Activated CD4-positive, alpha-beta memory T cell treated with anti-CD3 and anti-CD28 coated beads for 36 hours (primary cell): ENCODE measurements at regions not wholly inside any gene's neighbourhood (a gene's known extent, or its start where the extent isn't known, plus 50 kb on each side); places are given as distances from the start of the nearest gene placed in this dataset.

Experiments used
- CTCF ChIA-PET: fragments of 350-600 bp; sonication (Branson Sonifier 250); formaldehyde crosslinking; loops from one replicate; lab custom pipeline; 2021; ENCODE audit warnings: antibody characterized with exemption, inconsistent platforms; lab: Charles Lee
- POLR2A ChIA-PET: fragments of 350-600 bp; sonication (Branson Sonifier 250); formaldehyde crosslinking; loops from one replicate; lab custom pipeline; 2021; ENCODE audit warnings: antibody characterized with exemption; lab: Charles Lee
- DNase-seq: peaks from one replicate; pipeline ENCODE4 v3.0.0-alpha.2; 2020
- H3K27ac Mint-ChIP-seq: one replicate; pipeline ENCODE4 v1.8.0; 2021; ENCODE audit warnings: mixed read lengths
- H3K27me3 Mint-ChIP-seq: one replicate; pipeline ENCODE4 v1.8.0; 2021; ENCODE audit warnings: mixed read lengths
- H3K36me3 Mint-ChIP-seq: one replicate; pipeline ENCODE4 v1.8.0; 2021; ENCODE audit warnings: mixed read lengths
- H3K4me1 Mint-ChIP-seq: one replicate; pipeline ENCODE4 v1.8.0; 2021; ENCODE audit warnings: low read depth, mixed read lengths
- H3K4me3 Mint-ChIP-seq: one replicate; pipeline ENCODE4 v1.8.0; 2021; ENCODE audit warnings: mild to moderate bottlenecking, mixed read lengths
- H3K9me3 Mint-ChIP-seq: one replicate; pipeline ENCODE4 v1.8.0; 2021; ENCODE audit warnings: mixed read lengths
- intact Hi-C: fragments of 100-400 bp; cut with micrococcal nuclease; formaldehyde crosslinking; loops from one replicate; pipeline ENCODE4 v1.15.1; 2023

DNA sequence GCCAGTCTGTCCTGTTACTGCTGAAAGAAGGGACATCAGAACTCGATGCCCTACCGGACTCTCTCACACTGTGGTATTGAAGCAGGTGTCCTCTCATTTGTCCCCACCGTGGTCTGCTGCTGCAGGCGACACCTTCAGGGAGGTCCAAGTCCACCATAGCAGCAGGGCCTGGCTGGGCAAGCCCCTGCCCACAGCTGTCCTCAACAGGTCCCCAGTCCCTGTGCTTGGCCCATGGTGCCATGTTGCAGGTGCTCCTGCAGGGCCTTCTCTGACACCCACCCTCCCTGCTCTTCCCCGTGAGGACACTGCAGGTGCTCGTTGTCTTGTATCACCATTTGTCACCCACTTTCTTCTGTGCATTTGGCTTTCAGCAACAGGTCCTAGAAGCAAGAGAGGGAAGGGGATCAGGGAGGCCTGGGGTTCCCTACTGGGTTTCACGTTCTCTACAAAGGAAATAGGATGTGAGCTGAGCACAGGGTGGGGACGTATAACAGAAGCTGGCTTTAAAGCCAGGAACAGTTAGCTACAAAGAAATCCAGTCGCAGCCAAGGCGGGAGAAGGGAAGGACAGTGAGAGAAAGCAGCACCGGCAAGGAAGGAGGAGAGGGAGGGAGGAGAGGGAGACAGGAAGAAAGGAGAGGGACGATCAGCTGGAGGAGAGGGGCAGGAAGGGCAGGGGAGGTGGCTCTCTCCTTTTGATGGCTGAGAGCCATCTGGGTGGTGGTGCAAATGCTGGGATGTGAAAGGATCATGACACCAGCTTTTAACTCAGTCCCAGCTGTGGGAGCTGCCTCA lies 117.7 kb upstream of the FRMD4A start:
- Mint-ChIP-seq H3K27me3 (no peaks in the 10 kb centered on the region), H3K9me3 (no peaks in the 10 kb centered on the region), H3K27ac (no peak overlapping the region), H3K4me1 (no peaks in the 10 kb centered on the region), H3K4me3 (no peak overlapping the region), H3K36me3 (no peaks in the 10 kb centered on the region)
- POLR2A ChIA-PET: no interaction called here
- no peak for DNase-seq
- CTCF ChIA-PET: interaction anchor here (1.4 kb wide), 1 partner anchor 10 kb away, joined by 3 read pairs; no protein-coding TSS in a partner anchor
- intact Hi-C loops: no loop called here

DNA sequence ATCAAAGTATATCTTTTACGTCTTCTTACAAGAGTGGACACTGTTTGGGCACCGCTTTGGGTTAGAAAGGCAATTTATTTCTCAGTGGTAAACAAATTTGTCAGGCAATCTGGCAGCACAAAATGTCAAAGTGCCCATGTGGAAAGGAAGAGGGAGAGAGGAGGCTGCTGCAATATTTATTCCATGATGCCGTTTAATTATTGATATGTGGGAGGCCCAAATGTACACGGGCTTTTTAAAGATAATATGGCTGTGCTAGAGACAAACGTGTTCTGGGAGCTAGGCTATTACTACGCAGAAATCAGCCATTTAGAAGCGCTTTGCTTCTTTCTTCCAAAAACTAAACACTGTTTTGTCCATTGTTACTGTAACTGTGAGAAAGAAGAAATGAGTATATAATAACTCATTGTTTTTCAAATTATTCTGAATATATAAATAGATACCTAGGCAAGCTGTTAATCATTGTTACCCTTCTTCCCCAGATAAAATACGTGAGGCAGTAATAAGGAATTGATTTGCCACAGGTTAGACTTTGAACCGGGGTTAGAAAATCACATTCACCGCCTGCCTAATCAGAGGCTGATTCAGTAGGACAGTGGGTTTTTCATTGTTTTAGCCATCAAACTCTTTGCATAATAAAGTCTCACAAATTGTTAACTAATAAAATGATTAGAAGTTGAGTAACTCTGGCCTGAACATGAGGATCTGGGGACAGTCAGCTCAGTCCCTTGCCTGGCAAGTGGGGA lies 116.5 kb upstream of the FRMD4A start:
- peaks cover 3% of the 10 kb centered on the region for H3K27me3 Mint-ChIP-seq
- H3K27ac Mint-ChIP-seq: no peak overlapping the region
- intact Hi-C loops: no loop called here
- no peak overlapping the region for H3K4me3 Mint-ChIP-seq
- no peaks in the 10 kb centered on the region for H3K9me3 Mint-ChIP-seq
- no peaks in the 10 kb centered on the region for H3K4me1 Mint-ChIP-seq
- ChIA-PET POLR2A (no interaction called here), CTCF (interaction anchor here (0.6 to 1.4 kb wide), 2 partner anchors 11 to 60 kb away, joined by 3 read pairs; no protein-coding TSS in a partner anchor)
- no peaks in the 10 kb centered on the region for H3K36me3 Mint-ChIP-seq
- no peak for DNase-seq

DNA sequence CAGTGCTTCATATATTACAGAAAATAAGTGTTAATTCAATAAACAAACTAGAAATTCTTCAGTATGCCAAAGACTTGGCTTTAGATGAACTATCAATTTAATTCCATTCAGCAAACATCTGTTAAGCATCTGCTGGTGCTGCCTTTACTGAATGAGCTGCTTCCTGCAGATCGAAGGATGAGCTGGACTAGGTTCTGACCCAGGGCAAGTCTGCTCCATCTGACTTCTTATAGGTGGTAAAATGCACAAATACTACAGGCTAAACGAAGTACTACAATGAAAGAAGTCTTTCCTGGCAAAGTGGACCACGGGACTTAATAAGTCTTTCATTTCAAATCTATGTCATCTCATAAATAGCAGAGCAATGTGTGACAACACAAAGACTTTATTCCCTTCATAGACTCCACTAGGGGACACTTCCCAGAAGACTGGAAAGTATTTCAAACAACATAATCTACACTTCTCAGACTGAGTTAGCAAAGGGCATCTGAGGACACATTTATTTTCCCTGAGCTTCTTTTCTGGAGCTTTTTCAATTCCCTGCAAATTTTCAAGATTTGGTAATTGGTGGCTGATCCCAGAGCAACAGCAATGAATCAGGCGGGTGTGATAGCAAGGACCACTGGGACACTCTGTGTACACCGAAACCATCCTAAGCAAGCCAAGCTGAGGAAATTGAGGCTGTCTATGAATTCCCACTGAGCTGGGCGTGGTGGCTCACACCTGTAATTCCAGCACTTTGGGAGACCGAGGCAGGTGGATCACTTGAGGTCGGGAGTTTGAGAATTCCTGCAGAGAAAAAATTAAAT lies 108.9 kb upstream of the FRMD4A start:
- H3K27ac Mint-ChIP-seq: no peak overlapping the region
- no peaks in the 10 kb centered on the region for H3K9me3 Mint-ChIP-seq

DNA sequence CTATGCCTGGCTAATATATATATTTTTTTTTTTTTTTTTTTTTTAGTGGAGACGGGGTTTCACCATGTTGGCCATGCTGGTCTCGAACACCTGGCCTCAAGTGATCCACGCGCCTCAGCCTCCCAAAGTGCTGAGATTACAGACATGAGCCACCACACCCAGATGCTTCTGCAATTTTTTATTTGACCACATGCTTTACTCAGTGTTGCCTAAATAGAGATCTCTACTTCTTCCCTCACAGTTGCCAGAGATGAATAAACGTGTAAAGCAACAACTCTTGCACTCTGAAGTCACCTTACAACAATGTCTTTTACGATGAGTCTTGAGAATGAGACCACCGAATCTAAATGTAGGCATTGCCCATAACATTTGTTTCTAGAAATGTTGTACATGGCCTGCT lies 107.9 kb upstream of the FRMD4A start:
- H3K27ac Mint-ChIP-seq: no peak overlapping the region
- ChIA-PET POLR2A (no interaction called here), CTCF (no interaction called here)
- H3K4me3 Mint-ChIP-seq: no peak overlapping the region
- no peak for DNase-seq
- H3K27me3 Mint-ChIP-seq: peaks cover 6% of the 10 kb centered on the region
- H3K4me1 Mint-ChIP-seq: no peaks in the 10 kb centered on the region
- H3K9me3 Mint-ChIP-seq: no peaks in the 10 kb centered on the region
- intact Hi-C loops: no loop called here
- H3K36me3 Mint-ChIP-seq: no peaks in the 10 kb centered on the region

More for the DNA sequence above, 108.9 kb upstream of the FRMD4A start:
- Mint-ChIP-seq H3K36me3 (no peaks in the 10 kb centered on the region), H3K27me3 (peaks cover 6% of the 10 kb centered on the region), H3K4me3 (no peak overlapping the region), H3K4me1 (no peaks in the 10 kb centered on the region)
- DNase-seq: no peak
- CTCF ChIA-PET: no interaction called here
- intact Hi-C loops: no loop called here
- POLR2A ChIA-PET: no interaction called here

DNA sequence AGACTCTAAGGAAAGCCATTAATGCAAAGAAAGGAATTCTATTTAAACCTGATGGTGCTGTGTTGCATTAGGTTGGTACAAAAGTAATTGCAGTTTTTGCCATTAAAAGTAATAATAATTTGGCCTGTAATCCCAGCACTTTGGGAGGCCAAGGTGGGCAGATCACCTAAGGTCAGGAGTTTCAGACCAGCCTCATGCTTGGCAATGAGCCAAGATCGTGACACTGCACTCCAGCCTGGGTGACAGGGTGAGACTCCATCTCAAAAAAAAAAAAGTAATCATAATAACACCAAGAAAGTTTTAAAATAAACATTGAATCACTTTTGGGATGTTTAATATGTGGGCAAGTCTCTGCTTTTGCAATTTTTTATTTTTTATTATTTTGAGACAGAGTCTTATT lies 107.3 kb upstream of the FRMD4A start:
- Mint-ChIP-seq H3K4me1 (no peaks in the 10 kb centered on the region), H3K27ac (no peak overlapping the region)
- CTCF ChIA-PET: no interaction called here

DNA sequence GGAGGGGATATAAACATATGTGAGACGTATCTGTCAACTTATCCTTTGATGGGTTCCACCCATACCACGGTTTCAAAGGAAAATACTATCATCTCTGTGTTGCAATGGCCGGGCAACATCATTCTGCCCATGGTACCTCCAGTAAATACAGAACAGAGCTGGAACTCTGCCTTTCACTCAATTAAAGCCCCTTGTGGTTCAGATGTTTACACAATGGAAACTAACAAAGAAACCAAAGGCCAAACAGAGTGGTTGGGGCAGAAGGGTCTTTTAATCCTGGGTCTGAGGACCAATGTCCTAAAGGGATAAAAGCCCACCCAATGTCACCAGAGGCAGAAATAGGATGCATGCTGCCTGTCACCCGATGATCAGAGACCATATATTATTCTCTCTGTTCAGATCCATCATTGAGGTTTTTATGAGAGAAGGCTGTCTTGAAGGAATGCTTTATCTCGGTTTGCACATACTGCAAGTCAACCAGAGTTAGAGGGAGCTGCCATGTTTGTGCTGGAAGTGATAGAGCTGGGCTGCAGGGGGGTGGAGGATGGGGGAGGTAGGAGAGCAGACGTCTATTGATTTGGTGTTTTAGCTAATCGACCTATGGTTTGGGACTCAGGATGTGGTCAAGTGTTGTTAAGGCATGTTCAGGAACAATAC lies 105.4 kb upstream of the FRMD4A start:
- Mint-ChIP-seq H3K27ac (no peak overlapping the region), H3K36me3 (no peaks in the 10 kb centered on the region), H3K4me1 (no peaks in the 10 kb centered on the region), H3K9me3 (no peaks in the 10 kb centered on the region), H3K27me3 (peaks cover under 1% of the 10 kb centered on the region), H3K4me3 (no peak overlapping the region)
- ChIA-PET CTCF (no interaction called here), POLR2A (no interaction called here)
- intact Hi-C loops: no loop called here
- DNase-seq: no peak

More for the DNA sequence above, 107.3 kb upstream of the FRMD4A start:
- intact Hi-C loops: no loop called here
- Mint-ChIP-seq H3K27me3 (peaks cover 6% of the 10 kb centered on the region), H3K36me3 (no peaks in the 10 kb centered on the region), H3K9me3 (no peaks in the 10 kb centered on the region), H3K4me3 (no peak overlapping the region)
- no peak for DNase-seq
- POLR2A ChIA-PET: no interaction called here

DNA sequence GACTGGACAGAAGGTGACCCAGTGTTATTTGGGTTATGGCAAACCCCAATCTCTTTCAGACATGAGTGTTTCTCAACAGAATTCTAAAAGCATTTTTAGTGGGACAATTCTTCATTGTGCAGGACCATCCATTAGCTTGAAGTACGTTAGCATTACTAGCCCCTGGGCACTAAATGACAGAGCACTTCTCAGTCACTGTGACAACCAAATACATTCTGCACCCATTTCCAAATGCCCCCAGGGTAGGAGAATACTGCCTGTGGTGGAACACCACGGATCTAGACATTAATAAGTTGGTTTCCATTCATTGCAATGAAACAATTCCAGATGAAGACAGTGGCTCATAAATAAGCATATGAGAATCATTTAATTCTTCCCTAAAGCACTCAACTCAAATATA lies 102.4 kb upstream of the FRMD4A start:
- CTCF ChIA-PET: no interaction called here
- Mint-ChIP-seq H3K27ac (no peak overlapping the region), H3K9me3 (no peaks in the 10 kb centered on the region), H3K4me3 (no peak overlapping the region), H3K27me3 (peaks cover 12% of the 10 kb centered on the region), H3K4me1 (no peaks in the 10 kb centered on the region), H3K36me3 (no peaks in the 10 kb centered on the region)
- POLR2A ChIA-PET: no interaction called here
- no peak for DNase-seq
- intact Hi-C loops: no loop called here

DNA sequence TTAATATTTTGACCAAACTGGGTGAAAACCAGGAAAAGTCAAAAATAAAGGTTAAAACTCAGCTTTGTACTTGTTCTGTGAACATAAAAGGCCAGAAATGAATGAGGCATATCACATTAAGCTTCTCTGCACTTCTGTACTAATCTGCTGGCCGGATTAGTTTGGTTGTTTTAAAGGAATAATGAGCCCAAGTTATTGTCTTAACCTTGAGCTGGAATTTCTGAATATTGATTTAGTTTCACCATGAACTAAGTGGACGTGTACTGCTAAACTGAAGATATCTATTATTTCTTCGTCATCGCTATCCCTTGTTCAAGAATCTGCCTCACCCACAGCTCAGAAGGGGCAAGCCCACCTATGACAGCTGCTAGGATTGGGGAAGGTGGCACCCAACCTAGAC lies 101.1 kb upstream of the FRMD4A start:
- Mint-ChIP-seq H3K4me1 (no peaks in the 10 kb centered on the region), H3K27me3 (peaks cover 21% of the 10 kb centered on the region), H3K9me3 (no peaks in the 10 kb centered on the region), H3K27ac (no peak overlapping the region), H3K36me3 (no peaks in the 10 kb centered on the region), H3K4me3 (no peak overlapping the region)
- intact Hi-C loops: no loop called here
- DNase-seq: no peak
- ChIA-PET POLR2A (no interaction called here), CTCF (no interaction called here)

DNA sequence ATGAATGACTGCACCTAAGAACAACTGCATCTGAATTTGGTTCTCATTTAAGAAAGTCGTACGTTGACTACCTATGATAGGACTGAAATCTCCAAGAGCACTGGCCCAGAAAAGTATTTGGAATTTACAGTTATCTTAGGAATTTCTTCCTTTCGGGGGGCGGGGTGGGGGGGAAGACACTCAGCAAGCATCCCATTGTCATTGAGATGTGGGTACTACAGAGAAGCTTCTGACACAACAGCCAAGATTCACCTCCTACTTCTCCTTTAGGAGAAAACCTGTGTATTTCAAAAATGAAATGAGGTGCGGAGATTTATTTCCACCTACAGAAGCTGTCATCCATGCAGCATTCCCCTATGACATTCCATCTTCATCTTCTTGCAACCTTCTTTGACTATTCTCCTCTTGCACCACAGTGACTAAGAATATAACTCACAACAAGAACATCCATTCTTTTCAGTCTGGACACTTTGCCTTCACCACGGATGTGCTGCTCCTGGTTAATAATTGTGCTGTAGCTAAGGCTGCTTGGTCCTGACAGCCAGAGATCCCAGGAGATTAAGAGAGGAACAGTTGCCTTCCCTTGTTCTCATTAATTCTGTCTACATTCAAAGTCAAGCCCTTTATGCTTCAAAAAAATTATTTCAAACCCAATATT lies 98.4 kb upstream of the FRMD4A start:
- H3K27ac Mint-ChIP-seq: no peak overlapping the region
- H3K27me3 Mint-ChIP-seq: peaks cover 29% of the 10 kb centered on the region
- intact Hi-C loops: no loop called here
- POLR2A ChIA-PET: no interaction called here
- no peak for DNase-seq
- H3K4me1 Mint-ChIP-seq: no peaks in the 10 kb centered on the region
- no peaks in the 10 kb centered on the region for H3K36me3 Mint-ChIP-seq
- no peaks in the 10 kb centered on the region for H3K9me3 Mint-ChIP-seq
- CTCF ChIA-PET: interaction anchor here (0.6 kb wide), 1 partner anchor 48 kb away, joined by 4 read pairs; no protein-coding TSS in a partner anchor
- no peak overlapping the region for H3K4me3 Mint-ChIP-seq

DNA sequence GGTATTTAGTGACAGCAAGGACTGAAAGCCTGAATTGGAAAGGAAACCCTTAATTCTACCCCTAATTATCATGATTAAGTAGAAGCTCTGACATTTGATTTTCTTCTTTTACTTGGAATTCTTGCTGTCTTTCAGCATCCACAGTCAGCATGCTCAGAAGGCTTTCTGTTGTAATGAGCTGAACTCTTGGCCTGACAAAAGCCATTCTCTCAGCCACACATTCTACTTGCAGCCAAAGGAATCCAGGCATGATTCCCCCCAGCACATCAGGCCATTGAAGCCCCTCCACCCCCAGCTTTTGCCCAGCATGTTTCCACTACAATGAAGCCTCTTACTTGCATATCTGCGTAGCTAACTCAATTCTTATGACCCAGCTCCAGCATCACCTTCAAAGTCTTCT lies 94.3 kb upstream of the FRMD4A start:
- CTCF ChIA-PET: no interaction called here
- POLR2A ChIA-PET: no interaction called here
- intact Hi-C loops: no loop called here
- H3K4me1 Mint-ChIP-seq: no peaks in the 10 kb centered on the region
- no peaks in the 10 kb centered on the region for H3K9me3 Mint-ChIP-seq
- H3K27me3 Mint-ChIP-seq: peaks cover 32% of the 10 kb centered on the region
- H3K27ac Mint-ChIP-seq: no peak overlapping the region
- DNase-seq: no peak
- H3K4me3 Mint-ChIP-seq: no peak overlapping the region
- no peaks in the 10 kb centered on the region for H3K36me3 Mint-ChIP-seq

DNA sequence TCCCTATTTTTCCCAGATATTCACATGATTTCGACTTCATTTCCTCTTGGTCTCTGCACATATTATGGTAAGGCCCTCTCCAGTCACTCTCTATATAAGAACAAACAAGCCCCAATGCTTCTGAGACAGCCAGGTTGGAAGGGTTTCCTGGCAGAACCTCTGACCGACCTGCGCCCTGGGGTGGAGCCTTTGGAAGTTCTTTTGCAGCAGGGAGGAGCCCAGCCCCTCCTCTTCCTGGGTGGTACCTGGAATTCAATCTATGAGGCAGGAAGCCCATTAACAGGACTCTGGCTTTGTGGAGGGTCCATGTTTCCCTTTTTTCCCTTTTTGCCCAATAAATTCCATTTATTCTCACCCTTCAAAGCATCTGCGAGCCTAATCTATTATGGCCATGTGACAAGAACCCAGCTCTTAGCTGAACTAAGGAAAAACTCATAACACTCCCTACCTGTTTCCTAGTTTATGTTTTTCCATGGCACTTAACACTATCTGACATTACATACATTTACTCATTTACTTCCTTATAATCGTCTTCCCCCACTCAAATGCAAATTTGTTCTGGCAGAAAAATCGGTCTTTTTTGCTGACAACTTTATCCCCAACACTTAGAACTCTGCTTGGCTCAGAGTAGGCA lies 92.5 kb upstream of the FRMD4A start:
- intact Hi-C loops: no loop called here
- H3K4me3 Mint-ChIP-seq: no peak overlapping the region
- no peak overlapping the region for H3K27ac Mint-ChIP-seq
- POLR2A ChIA-PET: no interaction called here
- CTCF ChIA-PET: no interaction called here
- no peaks in the 10 kb centered on the region for H3K9me3 Mint-ChIP-seq
- H3K27me3 Mint-ChIP-seq: peaks cover 26% of the 10 kb centered on the region
- H3K4me1 Mint-ChIP-seq: no peaks in the 10 kb centered on the region
- no peak for DNase-seq
- H3K36me3 Mint-ChIP-seq: no peaks in the 10 kb centered on the region
